ENCODE measurements at regions not wholly inside any gene's neighbourhood (a gene's known extent, or its start where the extent isn't known, plus 50 kb on each side); places are given as distances from the start of the nearest gene placed in this dataset.

DNA sequence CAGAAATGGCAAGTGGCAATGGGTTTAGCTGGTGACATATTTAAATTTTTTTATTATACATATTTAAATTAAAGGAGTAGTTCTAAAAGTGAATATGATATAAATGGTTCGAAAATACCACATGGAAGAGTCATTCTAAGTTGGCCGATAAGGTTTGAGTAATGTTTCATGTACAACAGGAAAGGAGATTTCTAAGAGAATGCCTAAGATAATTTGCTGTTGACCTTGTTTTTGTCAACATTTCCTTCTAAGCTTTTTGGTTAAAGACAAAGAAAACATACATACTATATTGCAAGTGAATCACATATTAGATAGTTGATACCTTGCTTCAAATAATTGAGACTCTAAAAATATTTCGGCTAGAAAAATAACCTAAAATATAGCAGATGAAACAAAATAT is 526.6 kb upstream of the SLIT2 start:
- intact Hi-C loops (cut with DNase I), result no loop called here
- DNase-seq (no peak), FAIRE-seq (no peak)
- Histone ChIP-seq H3K4me1 (ENCODE audit: control insufficient read depth in 2 of 3, insufficient read depth in 2 of 3, low read depth in 1 of 3, low read length in 3 of 3) (no peaks in the 10 kb centered on the region), H3K9ac (ENCODE audit: low read length in 3 of 3) (no peak overlapping the region), H3K4me3 (ENCODE audit: low read length in 3 of 3) (no peak overlapping the region), H3K27ac (ENCODE audit: low read depth in 2 of 2, low read length in 2 of 2) (no peak overlapping the region), H3K9me3 (ENCODE audit: control insufficient read depth in 2 of 3, insufficient read depth in 1 of 3, low read length in 3 of 3) (no peaks in the 10 kb centered on the region), H3K36me3 (ENCODE audit: control insufficient read depth in 2 of 3, insufficient read depth in 3 of 3, low read length in 3 of 3) (no peaks in the 10 kb centered on the region), H3K27me3 (ENCODE audit: control insufficient read depth, insufficient read depth, low read length) (no peaks in the 10 kb centered on the region)
- TF ChIP-seq, protein P1, sequence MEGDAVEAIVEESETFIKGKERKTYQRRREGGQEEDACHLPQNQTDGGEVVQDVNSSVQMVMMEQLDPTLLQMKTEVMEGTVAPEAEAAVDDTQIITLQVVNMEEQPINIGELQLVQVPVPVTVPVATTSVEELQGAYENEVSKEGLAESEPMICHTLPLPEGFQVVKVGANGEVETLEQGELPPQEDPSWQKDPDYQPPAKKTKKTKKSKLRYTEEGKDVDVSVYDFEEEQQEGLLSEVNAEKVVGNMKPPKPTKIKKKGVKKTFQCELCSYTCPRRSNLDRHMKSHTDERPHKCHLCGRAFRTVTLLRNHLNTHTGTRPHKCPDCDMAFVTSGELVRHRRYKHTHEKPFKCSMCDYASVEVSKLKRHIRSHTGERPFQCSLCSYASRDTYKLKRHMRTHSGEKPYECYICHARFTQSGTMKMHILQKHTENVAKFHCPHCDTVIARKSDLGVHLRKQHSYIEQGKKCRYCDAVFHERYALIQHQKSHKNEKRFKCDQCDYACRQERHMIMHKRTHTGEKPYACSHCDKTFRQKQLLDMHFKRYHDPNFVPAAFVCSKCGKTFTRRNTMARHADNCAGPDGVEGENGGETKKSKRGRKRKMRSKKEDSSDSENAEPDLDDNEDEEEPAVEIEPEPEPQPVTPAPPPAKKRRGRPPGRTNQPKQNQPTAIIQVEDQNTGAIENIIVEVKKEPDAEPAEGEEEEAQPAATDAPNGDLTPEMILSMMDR (IDR thresholded peaks at IDR 0.05; ENCODE audit: borderline replicate concordance, extremely low read depth, insufficient read depth), result no peak

DNA sequence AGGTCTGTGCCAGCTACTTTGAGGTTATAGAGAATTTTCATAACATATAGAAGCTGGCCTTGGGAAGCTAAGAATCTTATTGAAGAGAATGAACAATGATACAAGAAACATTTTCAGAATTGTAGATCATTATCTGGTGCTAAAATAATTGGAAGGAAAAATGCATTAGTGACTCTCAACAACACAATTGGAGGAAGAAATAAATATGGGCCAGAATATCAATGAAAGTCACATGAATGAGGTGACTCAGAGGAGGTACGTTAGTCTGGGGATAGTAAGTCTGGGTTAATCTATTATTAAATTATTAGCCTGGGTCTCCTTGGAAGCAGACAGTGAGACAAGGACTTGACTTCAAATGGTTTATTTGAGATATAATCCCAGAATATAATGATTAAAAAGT is 529.3 kb upstream of the SLIT2 start:
- Histone ChIP-seq H3K9ac (ENCODE audit: low read length in 3 of 3) (no peak overlapping the region), H3K4me3 (ENCODE audit: low read length in 3 of 3) (no peak overlapping the region), H3K9me3 (ENCODE audit: control insufficient read depth in 2 of 3, insufficient read depth in 1 of 3, low read length in 3 of 3) (no peaks in the 10 kb centered on the region), H3K27me3 (ENCODE audit: control insufficient read depth, insufficient read depth, low read length) (no peaks in the 10 kb centered on the region), H3K4me1 (ENCODE audit: control insufficient read depth in 2 of 3, insufficient read depth in 2 of 3, low read depth in 1 of 3, low read length in 3 of 3) (no peaks in the 10 kb centered on the region), H3K27ac (ENCODE audit: low read depth in 2 of 2, low read length in 2 of 2) (no peak overlapping the region), H3K36me3 (ENCODE audit: control insufficient read depth in 2 of 3, insufficient read depth in 3 of 3, low read length in 3 of 3) (no peaks in the 10 kb centered on the region)
- TF ChIP-seq, protein P1 (IDR thresholded peaks at IDR 0.05; ENCODE audit: borderline replicate concordance, extremely low read depth, insufficient read depth), result no peak
- FAIRE-seq (no peak), DNase-seq (no peak)
- intact Hi-C loops (cut with DNase I), result no loop called here

DNA sequence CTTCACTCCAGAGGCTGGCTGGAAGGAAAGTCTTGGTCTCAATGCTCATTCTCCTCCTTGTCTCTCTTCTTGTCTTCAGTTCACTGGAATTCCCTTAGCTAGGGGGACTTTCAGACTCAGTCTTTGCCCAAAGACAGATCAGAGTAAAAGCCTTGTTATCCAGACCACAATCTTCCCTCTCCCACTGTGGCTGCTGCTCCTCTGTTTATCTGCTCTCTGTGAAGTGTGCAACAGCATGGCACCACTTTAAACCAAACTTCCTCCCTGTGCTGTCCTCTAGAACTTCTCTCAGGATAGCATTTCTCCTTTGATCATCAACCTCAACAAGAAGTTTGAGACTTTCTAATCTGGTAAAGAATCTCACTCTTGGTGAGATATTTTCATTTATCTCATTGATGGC is 530.1 kb upstream of the SLIT2 start:
- no peaks in the 10 kb centered on the region for H3K4me1 ChIP-seq (ENCODE audit: control insufficient read depth in 2 of 3, insufficient read depth in 2 of 3, low read depth in 1 of 3, low read length in 3 of 3)
- no peak overlapping the region for H3K4me3 ChIP-seq (ENCODE audit: low read length in 3 of 3)
- intact Hi-C loops (cut with DNase I), result no loop called here
- FAIRE-seq, result no peak
- H3K27ac ChIP-seq (ENCODE audit: low read depth in 2 of 2, low read length in 2 of 2), result no peak overlapping the region
- H3K9me3 ChIP-seq (ENCODE audit: control insufficient read depth in 2 of 3, insufficient read depth in 1 of 3, low read length in 3 of 3), result no peaks in the 10 kb centered on the region
- TF ChIP-seq, protein P1 (IDR thresholded peaks at IDR 0.05; ENCODE audit: borderline replicate concordance, extremely low read depth, insufficient read depth), result no peak
- no peak overlapping the region for H3K9ac ChIP-seq (ENCODE audit: low read length in 3 of 3)
- no peaks in the 10 kb centered on the region for H3K27me3 ChIP-seq (ENCODE audit: control insufficient read depth, insufficient read depth, low read length)
- H3K36me3 ChIP-seq (ENCODE audit: control insufficient read depth in 2 of 3, insufficient read depth in 3 of 3, low read length in 3 of 3), result no peaks in the 10 kb centered on the region
- no peak for DNase-seq

DNA sequence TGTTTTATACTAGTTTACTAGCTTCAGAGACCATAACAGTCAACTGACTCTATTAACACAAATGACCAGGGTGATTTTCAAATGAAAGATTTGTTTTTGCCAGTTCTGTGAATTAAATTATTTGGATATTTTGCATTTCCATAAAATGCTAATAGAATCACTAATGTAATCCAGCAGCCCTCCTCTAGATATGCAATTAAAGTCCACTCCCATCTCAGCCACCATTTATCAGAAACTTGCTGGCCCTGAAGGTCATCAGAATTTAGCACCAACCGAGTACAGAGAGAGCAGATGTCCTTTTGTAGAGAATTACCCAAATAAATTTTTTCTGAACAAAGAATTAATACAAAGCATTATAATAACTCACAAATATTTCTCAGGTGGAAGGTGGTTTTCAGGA is 531.1 kb upstream of the SLIT2 start:
- Histone ChIP-seq H3K36me3 (ENCODE audit: control insufficient read depth in 2 of 3, insufficient read depth in 3 of 3, low read length in 3 of 3) (no peaks in the 10 kb centered on the region), H3K27ac (ENCODE audit: low read depth in 2 of 2, low read length in 2 of 2) (no peak overlapping the region), H3K9ac (ENCODE audit: low read length in 3 of 3) (no peak overlapping the region), H3K4me3 (ENCODE audit: low read length in 3 of 3) (no peak overlapping the region), H3K9me3 (ENCODE audit: control insufficient read depth in 2 of 3, insufficient read depth in 1 of 3, low read length in 3 of 3) (no peaks in the 10 kb centered on the region), H3K27me3 (ENCODE audit: control insufficient read depth, insufficient read depth, low read length) (no peaks in the 10 kb centered on the region), H3K4me1 (ENCODE audit: control insufficient read depth in 2 of 3, insufficient read depth in 2 of 3, low read depth in 1 of 3, low read length in 3 of 3) (no peaks in the 10 kb centered on the region)
- no peak for DNase-seq
- FAIRE-seq, result no peak
- intact Hi-C loops (cut with DNase I), result no loop called here
- TF ChIP-seq, protein P1 (IDR thresholded peaks at IDR 0.05; ENCODE audit: borderline replicate concordance, extremely low read depth, insufficient read depth), result no peak

Measured in kidney (tissue), 13 donors.